IPS-15b (cell line): ENCODE measurements at regions not wholly inside any gene's neighbourhood (a gene's known extent, or its start where the extent isn't known, plus 50 kb on each side); places are given as distances from the start of the nearest gene placed in this dataset.

Source experiments
- H3K27me3 ChIP-seq: one replicate; pipeline ENCODE4 v1.6.1; 2013; ENCODE audit warnings: low read length; ENCODE audit not compliant: control insufficient read depth, insufficient read depth
- H3K36me3 ChIP-seq: one replicate; pipeline ENCODE4 v1.6.1; 2013; ENCODE audit warnings: low read length; ENCODE audit not compliant: control insufficient read depth, insufficient read depth
- H3K4me1 ChIP-seq: one replicate; pipeline ENCODE4 v1.6.1; 2013; ENCODE audit warnings: mild to moderate bottlenecking, low read length; ENCODE audit not compliant: control insufficient read depth, insufficient read depth
- H3K4me3 ChIP-seq: one replicate; pipeline ENCODE4 v1.5.1; 2013; ENCODE audit warnings: low read depth, low read length
- H3K9ac ChIP-seq: one replicate; pipeline ENCODE4 v1.6.1; 2013; ENCODE audit warnings: low read depth, mild to moderate bottlenecking, low read length
- H3K9me3 ChIP-seq: one replicate; pipeline ENCODE4 v1.6.1; 2013; ENCODE audit warnings: mild to moderate bottlenecking, low read length; ENCODE audit not compliant: control insufficient read depth, insufficient read depth

GRCh38 chr21:27476696-27477095 lies 509.8 kb upstream of the ADAMTS5 start:
- Histone ChIP-seq H3K4me3 (no peak overlapping the region), H3K4me1 (no peaks in the 10 kb centered on the region), H3K27me3 (no peaks in the 10 kb centered on the region), H3K9ac (no peak overlapping the region), H3K9me3 (no peaks in the 10 kb centered on the region), H3K36me3 (no peaks in the 10 kb centered on the region)

- Histone ChIP-seq H3K4me3 (no peak overlapping the region), H3K4me1 (no peaks in the 10 kb centered on the region), H3K9ac (no peak overlapping the region), H3K27me3 (no peaks in the 10 kb centered on the region), H3K36me3 (no peaks in the 10 kb centered on the region), H3K9me3 (no peaks in the 10 kb centered on the region)
Measured at GRCh38 chr21:27475363-27475955, 508.6 kb upstream of the ADAMTS5 start.

GRCh38 chr21:27467366-27467765 lies 500.5 kb upstream of the ADAMTS5 start:
- no peak overlapping the region for H3K4me3 ChIP-seq
- no peaks in the 10 kb centered on the region for H3K4me1 ChIP-seq
- no peak overlapping the region for H3K9ac ChIP-seq
- no peaks in the 10 kb centered on the region for H3K9me3 ChIP-seq
- H3K27me3 ChIP-seq = no peaks in the 10 kb centered on the region
- no peaks in the 10 kb centered on the region for H3K36me3 ChIP-seq

GRCh38 chr21:27466140-27466539 lies 499.3 kb upstream of the ADAMTS5 start:
- no peaks in the 10 kb centered on the region for H3K9me3 ChIP-seq

GRCh38 chr21:27464648-27465047 lies 497.8 kb upstream of the ADAMTS5 start:
- Histone ChIP-seq H3K27me3 (no peaks in the 10 kb centered on the region), H3K9ac (no peak overlapping the region), H3K9me3 (no peaks in the 10 kb centered on the region), H3K4me3 (no peak overlapping the region), H3K36me3 (no peaks in the 10 kb centered on the region), H3K4me1 (no peaks in the 10 kb centered on the region)

More at GRCh38 chr21:27466140-27466539, 499.3 kb upstream of the ADAMTS5 start:
- no peaks in the 10 kb centered on the region for H3K27me3 ChIP-seq
- H3K4me1 ChIP-seq = no peaks in the 10 kb centered on the region
- H3K9ac ChIP-seq = no peak overlapping the region
- no peaks in the 10 kb centered on the region for H3K36me3 ChIP-seq
- no peak overlapping the region for H3K4me3 ChIP-seq

- Histone ChIP-seq H3K9ac (no peak overlapping the region), H3K4me3 (no peak overlapping the region), H3K4me1 (no peaks in the 10 kb centered on the region), H3K9me3 (no peaks in the 10 kb centered on the region), H3K36me3 (no peaks in the 10 kb centered on the region), H3K27me3 (no peaks in the 10 kb centered on the region)
Measured at GRCh38 chr21:27462726-27463125, 495.8 kb upstream of the ADAMTS5 start.

- no peak overlapping the region for H3K4me3 ChIP-seq
- H3K9me3 ChIP-seq = no peaks in the 10 kb centered on the region
- no peaks in the 10 kb centered on the region for H3K36me3 ChIP-seq
- H3K4me1 ChIP-seq = no peaks in the 10 kb centered on the region
- no peaks in the 10 kb centered on the region for H3K27me3 ChIP-seq
- no peak overlapping the region for H3K9ac ChIP-seq
Measured at GRCh38 chr21:27454234-27454633, 487.3 kb upstream of the ADAMTS5 start.

- Histone ChIP-seq H3K9me3 (no peaks in the 10 kb centered on the region), H3K4me1 (no peaks in the 10 kb centered on the region), H3K9ac (no peak overlapping the region), H3K27me3 (no peaks in the 10 kb centered on the region), H3K4me3 (no peak overlapping the region), H3K36me3 (no peaks in the 10 kb centered on the region)
Measured at GRCh38 chr21:27451116-27451515, 484.2 kb upstream of the ADAMTS5 start.

GRCh38 chr21:27450216-27450615 lies 483.3 kb upstream of the ADAMTS5 start:
- Histone ChIP-seq H3K9me3 (no peaks in the 10 kb centered on the region), H3K9ac (no peak overlapping the region), H3K27me3 (no peaks in the 10 kb centered on the region), H3K4me3 (no peak overlapping the region), H3K36me3 (no peaks in the 10 kb centered on the region), H3K4me1 (no peaks in the 10 kb centered on the region)

GRCh38 chr21:27448960-27449359 lies 482.1 kb upstream of the ADAMTS5 start:
- H3K4me1 ChIP-seq = no peaks in the 10 kb centered on the region
- H3K9me3 ChIP-seq = no peaks in the 10 kb centered on the region
- no peaks in the 10 kb centered on the region for H3K36me3 ChIP-seq
- no peak overlapping the region for H3K4me3 ChIP-seq
- H3K9ac ChIP-seq = no peak overlapping the region
- H3K27me3 ChIP-seq = no peaks in the 10 kb centered on the region

- no peaks in the 10 kb centered on the region for H3K36me3 ChIP-seq
- no peak overlapping the region for H3K9ac ChIP-seq
- H3K4me1 ChIP-seq = no peaks in the 10 kb centered on the region
- H3K4me3 ChIP-seq = no peak overlapping the region
- no peaks in the 10 kb centered on the region for H3K9me3 ChIP-seq
- no peaks in the 10 kb centered on the region for H3K27me3 ChIP-seq
Measured at GRCh38 chr21:27447843-27448242, 481.0 kb upstream of the ADAMTS5 start.

- Histone ChIP-seq H3K4me3 (no peak overlapping the region), H3K4me1 (no peaks in the 10 kb centered on the region), H3K9ac (no peak overlapping the region), H3K36me3 (no peaks in the 10 kb centered on the region), H3K9me3 (no peaks in the 10 kb centered on the region), H3K27me3 (no peaks in the 10 kb centered on the region)
Measured at GRCh38 chr21:27429710-27430341, 462.9 kb upstream of the ADAMTS5 start.
